ENCODE measurements at regions not wholly inside any gene's neighbourhood (a gene's known extent, or its start where the extent isn't known, plus 50 kb on each side); places are given as distances from the start of the nearest gene placed in this dataset.

- no peak for DNase-seq
Measured at GRCh38 chr5:159422910-159423309, 92.6 kb upstream of the IL12B start.

GRCh38 chr5:159424123-159424522 lies 93.8 kb upstream of the IL12B start:
- DNase-seq, result no peak

DNA sequence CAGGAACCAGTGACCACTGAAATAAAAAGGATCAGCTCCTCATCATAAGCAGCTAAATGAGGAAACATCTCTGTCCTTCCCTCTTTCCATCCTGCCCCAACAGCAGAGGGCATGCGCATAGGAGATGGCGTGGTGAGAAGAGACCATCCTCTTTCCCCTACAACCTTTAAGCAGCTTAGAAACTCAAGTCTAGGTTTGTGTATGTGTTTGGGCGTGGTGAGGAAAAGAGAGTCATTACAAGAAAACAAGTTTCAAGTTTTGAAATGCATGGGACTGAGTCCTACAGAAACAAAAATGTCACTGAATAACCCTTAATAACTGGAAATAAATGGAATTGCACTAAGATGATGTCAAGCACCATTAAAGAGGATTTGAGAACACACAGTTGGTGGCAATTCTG lies 96.4 kb upstream of the IL12B start:
- no peak for DNase-seq

- no peak for DNase-seq
Measured at GRCh38 chr5:159427180-159428012, 97.1 kb upstream of the IL12B start.

DNA sequence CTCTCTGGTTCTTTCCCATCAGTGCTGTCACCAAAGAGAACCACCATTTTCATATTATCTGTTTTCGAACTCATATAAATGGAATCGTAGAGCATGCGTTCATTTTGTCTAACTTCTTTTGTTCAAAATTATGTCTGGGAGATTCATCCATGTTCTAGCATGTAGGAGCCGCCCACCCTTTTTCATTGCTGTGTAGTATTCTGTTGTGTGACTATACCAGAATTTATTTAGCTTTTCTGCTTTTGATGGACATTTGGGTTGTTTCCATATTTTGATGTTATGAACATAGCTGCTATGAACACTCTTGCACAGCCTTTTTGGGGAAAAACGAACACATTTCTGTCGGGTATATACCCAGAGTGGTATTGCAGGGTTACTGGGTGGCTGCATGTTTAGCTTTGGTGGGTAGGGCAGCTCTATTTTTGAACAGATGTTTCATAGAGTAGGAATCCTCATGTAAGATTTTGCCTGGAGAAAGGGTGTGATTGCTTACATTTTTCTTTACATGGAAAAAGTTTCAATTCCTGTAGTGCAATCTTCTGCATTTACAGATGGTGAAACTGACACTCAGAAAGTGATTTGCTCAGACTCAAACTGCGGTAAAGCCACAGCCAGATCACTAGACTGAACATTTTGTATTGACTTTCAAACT lies 100.2 kb upstream of the IL12B start:
- no peak for DNase-seq

DNA sequence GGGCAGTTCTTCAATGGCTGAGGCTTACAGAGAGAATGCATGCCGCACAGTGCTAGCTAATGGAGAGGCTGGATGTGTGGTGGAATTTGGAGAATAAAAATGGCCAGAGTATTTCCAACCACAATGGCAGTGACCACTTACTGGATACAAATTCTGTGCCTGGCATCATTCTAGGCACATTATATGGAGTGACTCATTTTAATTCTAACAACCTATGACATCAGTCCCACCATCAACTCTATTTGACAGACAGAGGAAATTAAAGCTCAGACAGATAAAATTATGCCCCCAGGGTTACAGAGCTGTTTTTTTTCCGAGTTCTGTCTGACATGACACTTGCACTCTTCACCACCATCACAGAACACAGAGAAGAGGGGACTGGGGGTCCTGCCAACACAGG lies 105.6 kb upstream of the IL12B start:
- no peak for DNase-seq

DNA sequence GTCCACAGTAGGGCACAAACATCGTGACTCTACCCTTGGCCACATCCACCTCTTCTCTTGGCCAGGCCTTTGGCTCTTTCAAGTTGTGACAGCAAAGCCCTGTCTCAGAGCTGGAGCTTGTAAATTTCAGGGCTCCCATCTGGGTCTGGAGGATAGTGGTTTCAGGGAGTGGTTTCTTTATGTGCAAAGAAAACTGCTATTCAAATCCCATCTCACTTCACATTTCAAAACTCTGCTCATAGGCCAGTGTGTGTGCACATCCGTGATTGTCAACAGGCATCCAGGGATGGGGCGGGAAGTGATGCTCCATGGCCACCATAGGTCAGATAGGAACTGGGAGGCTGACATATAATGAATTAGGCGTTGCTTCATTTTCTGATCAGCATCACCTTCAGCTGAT lies 107.8 kb upstream of the IL12B start:
- no peak for DNase-seq

GRCh38 chr5:159439002-159439401 lies 108.7 kb upstream of the IL12B start:
- DNase-seq, result no peak

DNA sequence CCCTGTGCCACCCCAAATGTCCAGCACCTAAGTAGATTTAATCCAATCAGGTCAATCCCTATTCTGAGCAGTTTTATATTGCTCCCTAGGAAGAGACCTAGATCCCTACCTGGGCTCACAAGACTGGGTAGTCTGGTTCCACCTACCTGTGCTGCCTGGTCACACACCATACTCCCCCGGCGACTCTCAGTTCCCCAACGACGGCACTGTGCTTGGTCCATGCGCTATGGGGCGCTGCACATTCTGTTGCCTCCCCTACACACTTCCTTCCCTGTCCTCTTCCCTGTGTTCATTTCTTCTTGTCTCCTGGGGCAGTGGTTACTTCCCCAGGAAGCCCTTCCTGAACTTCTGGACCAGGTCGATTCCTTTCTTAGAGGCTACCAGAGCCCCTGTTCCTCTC lies 109.9 kb upstream of the IL12B start:
- DNase-seq, result no peak

DNA sequence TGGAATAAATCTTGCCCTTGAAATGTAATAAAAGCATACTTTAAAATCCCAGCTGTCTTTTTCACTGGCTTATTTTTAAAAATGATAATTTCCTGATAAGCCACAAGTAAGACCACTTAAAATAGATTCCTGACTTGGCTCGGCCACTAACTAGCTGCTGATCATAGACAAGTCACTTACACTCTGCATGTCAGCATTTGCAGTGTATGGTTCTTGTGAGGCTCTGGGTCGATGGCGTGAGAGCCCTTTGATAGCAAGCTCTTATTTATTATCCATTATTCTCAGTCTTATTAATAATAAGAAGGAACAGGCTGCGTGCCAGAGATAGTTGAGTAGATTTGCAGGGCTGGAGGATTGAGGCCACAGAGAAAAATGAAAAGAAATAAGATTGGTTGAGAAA lies 110.7 kb upstream of the IL12B start:
- DNase-seq, result no peak

DNA sequence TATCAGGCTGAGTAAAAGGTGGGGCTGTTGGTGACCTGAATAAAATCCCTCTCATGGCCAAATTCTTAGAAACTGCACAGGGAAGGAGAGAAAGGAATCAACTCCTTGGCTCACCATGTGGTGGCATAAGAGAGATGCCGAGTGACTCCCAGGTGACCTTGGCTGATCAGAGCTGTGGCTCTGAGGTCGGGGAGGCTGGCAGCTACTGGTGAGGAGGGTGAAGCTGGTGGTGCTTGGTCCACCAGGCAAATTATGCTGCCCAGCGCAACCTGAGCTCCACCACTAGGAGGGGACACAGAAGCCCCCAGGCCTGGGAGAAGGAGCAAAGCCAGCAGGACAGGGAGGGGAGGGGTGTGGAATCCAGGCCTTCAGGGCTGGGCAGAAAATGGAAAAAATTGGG lies 111.2 kb upstream of the IL12B start:
- DNase-seq, result no peak

GRCh38 chr5:159442206-159442850 lies 112.0 kb upstream of the IL12B start:
- no peak for DNase-seq

GRCh38 chr5:159444441-159445082 lies 114.3 kb upstream of the IL12B start:
- no peak for DNase-seq

- no peak for DNase-seq
Measured at GRCh38 chr5:159447116-159447515, 116.8 kb upstream of the IL12B start.

DNA sequence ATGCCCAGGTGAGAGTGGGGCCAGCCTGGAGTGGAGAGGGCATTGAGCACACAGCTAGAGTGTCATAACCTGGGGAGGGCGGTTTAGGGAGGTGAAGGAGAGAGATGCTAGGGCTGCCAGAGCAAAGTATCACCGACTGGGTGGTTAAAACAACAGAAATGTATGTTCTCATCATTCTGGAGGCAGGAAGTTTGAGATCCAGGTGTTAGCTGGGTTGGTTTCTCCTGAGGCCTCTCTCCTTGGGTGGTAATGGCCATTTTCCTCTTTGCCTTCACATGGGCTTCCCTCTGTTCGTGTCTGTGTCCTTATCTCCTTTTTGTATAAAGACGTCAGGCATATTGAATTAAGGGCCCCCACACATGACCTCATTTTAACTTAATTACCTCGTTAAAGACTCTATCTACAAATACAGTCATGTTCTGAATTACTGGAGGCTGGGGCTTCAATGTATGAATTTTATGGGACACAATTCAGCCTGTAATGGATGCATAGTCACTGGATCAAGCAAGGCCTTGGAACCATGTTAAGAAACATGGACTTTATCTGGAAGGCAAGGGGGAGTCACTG lies 118.6 kb upstream of the IL12B start:
- DNase-seq, result no peak

DNA sequence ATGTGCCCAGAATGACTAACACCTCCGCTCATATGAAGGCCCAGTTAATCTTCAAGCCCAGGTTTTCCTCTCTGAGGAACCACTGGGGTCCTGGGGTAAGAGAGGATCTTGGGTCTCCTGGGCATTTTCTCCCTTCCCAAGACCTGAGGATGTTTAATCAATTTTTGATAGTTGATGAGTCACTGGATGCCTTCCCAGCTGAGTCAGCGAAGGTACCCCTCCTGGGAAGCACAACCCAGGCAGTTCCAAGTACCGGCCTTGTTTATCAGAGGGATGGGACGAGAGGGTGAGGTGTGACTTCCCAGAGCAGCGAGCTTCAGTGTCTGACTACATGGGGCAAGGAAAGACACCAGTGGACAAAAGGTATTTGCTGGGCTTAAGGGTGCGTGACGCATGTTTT lies 119.6 kb upstream of the IL12B start:
- DNase-seq, result no peak

- no peak for DNase-seq
Measured at GRCh38 chr5:159450417-159450816, 120.1 kb upstream of the IL12B start.

DNA sequence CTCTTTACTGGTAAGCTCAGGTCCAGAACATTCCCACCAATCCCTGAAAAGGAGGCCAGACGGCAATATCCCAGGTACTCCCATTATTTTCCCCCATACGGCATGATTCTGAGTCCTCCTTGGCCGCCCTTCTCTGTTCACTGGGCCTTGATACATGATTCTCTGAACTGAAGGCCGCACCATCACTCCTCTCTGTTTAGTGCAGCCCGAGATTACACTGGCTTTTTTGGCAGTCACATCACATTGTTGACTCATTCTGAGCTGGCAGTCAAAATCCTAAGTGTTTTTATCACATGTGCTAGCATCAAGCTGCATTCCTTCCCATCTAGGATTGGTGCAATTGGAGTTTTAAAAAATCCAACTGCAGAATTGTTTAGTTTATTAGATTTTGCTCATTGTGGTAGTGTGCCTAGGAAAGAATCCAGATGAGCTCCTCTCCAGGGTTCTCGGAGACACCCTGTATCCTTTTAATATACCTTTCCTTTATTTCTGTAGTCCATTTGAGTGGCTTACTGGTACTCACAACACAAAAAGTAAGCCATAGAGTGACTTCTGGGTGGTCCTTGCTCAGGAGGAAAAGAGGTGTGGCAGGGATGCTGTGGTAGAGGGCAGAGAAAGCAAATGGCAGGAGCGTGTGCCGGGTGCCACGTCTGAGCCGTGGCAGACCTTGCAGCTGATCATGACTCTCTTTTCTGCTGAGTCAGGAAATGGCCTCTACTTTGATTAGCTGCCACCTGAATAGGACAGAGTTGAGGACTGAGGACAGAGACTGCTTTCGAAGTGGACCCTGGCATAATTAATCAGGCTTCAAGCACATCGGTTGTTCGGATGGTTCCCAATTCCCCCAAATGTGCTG lies 121.1 kb upstream of the IL12B start:
- DNase-seq, result no peak

DNA sequence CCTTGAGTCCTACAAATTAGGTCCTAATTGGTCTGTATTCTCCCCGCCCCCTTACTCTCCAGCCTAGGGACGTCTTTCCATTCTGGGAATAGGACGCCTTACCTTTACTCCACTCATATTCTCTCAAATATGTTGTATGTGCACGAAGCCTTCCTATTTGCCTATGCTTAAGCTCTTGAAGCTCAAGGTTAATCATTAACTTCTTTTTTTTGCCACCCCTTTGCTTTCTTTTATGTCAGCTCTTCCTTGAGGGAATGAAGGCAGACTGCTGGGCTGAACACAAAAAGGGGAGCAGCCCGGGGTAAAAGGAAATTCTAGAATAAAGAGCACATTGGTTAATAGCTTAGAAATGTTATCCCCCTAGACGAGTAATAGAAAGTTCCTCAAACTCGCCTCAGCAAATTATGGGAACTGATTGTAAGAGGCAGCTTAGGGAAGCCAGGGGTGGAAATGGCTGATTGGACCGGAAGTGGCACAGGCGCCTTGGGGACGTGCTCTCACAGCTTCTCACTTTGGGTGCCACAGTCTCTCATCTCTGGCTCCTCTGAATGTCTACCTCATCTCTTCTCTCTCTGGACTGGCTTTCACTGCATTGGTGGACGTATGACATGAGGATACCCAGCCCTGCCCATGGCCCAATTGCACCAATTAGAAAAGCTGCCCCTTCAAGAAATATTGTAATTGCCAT lies 122.3 kb upstream of the IL12B start:
- no peak for DNase-seq

DNA sequence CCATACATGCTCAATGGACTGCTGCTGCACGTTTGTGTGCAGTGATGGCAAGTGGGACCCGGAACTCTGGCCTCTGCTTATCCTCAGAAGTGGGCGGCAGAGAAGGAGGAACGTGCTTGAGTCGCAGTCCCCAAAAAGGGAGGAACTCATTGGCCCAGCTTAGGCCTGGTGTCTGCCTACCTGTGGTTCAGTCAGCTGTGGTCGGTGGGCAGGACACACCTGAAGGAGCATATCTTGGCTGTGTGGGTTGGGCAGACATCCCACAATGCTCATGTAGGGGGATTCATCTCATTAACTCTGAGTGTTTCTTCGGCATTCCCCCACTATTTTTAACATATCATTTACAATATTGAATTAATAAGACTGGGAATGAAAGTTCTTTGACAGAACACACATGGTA lies 122.9 kb upstream of the IL12B start:
- DNase-seq, result no peak

GRCh38 chr5:159456261-159456660 lies 126.0 kb upstream of the IL12B start:
- DNase-seq, result no peak

Measured in COR-L47 (cell line).